H1 (cell line): ENCODE measurements at regions not wholly inside any gene's neighbourhood (a gene's known extent, or its start where the extent isn't known, plus 50 kb on each side); places are given as distances from the start of the nearest gene placed in this dataset.

ENCODE experiments used
- CTCF ChIP-seq, 3 experiments: IDR thresholded peaks; 1 replicate in 2 of 3; 2 replicates in 1 of 3; pipeline versions ENCODE4 v1.5.1 to v1.6.1; 2011; ENCODE audit warnings: low read length in 3 of 3, mild to moderate bottlenecking in 3 of 3, inconsistent platforms in 2 of 3, low read depth in 1 of 3, moderate library complexity in 1 of 3; ENCODE audit not compliant: insufficient read depth in 1 of 3; ENCODE audit errors: control extremely low read depth in 1 of 3
- EP300 ChIP-seq, 2 experiments: IDR thresholded peaks; 1 replicate in 1 of 2; 2 replicates in 1 of 2; pipeline ENCODE4 v1.6.1; 2011 to 2012; ENCODE audit warnings: low read depth in 2 of 2, low read length in 2 of 2, mild to moderate bottlenecking in 2 of 2, borderline replicate concordance in 1 of 2, inconsistent platforms in 1 of 2, moderate library complexity in 1 of 2
- POLR2AphosphoS5 ChIP-seq: IDR thresholded peaks from 2 replicates; pipeline ENCODE4 v1.6.1; 2011; ENCODE audit warnings: low read depth, low read length
- SRF ChIP-seq: IDR thresholded peaks from 2 replicates; pipeline ENCODE4 v1.6.1; 2011; ENCODE audit warnings: mild to moderate bottlenecking, low read depth, low read length, moderate library complexity
- TF ChIP-seq, protein P1 (sequence below): IDR thresholded peaks from 2 replicates; pipeline ENCODE4 v1.6.1; 2011; ENCODE audit warnings: low read depth, mild to moderate bottlenecking, low read length; ENCODE audit not compliant: insufficient read depth

GRCh38 chr17:34435182-34435928, 72.3 kb upstream of the CCL1 start:
- TF ChIP-seq CTCF (IDR thresholded peaks at IDR 0.05; ENCODE audit: control extremely low read depth in 1 of 3, insufficient read depth in 1 of 3, low read depth in 1 of 3, low read length in 3 of 3), result no peak
- no peak for TF ChIP-seq POLR2AphosphoS5
- no peak for TF ChIP-seq EP300 (IDR thresholded peaks at IDR 0.05; ENCODE audit: borderline replicate concordance in 1 of 2, low read depth in 2 of 2, low read length in 2 of 2)
- no peak for TF ChIP-seq SRF
- TF ChIP-seq, protein P1, sequence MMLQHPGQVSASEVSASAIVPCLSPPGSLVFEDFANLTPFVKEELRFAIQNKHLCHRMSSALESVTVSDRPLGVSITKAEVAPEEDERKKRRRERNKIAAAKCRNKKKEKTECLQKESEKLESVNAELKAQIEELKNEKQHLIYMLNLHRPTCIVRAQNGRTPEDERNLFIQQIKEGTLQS, result no peak
